GM18502 (cell line): ENCODE measurements at regions not wholly inside any gene's neighbourhood (a gene's known extent, or its start where the extent isn't known, plus 50 kb on each side); places are given as distances from the start of the nearest gene placed in this dataset.
"Not testable (repeated sequence)": the region's sequence is repeated elsewhere in the genome, so short reads cannot be mapped to it uniquely, and the experiment has no call there.

Experiments used
- ATAC-seq: cut with Tn5 transposase; IDR thresholded peaks from one replicate; pipeline ENCODE4 v1.9.1; 2021; ENCODE audit warnings: mild to moderate bottlenecking; ENCODE audit not compliant: unreplicated experiment, poor library complexity

- peak; percentile 26 for ATAC-seq
Observed at GRCh38 chr1:161454865-161455707, 50.2 kb upstream of the FCGR2A start.

- ATAC-seq: peak; percentile 68
Observed at GRCh38 chr1:161453950-161454864, 51.0 kb upstream of the FCGR2A start.

- ATAC-seq: not testable (repeated sequence)
Observed at GRCh38 chr1:161451698-161452348, 53.4 kb upstream of the FCGR2A start.

GRCh38 chr1:161447760-161448332 lies 57.4 kb upstream of the FCGR2A start:
- peak; percentile 21 for ATAC-seq

- peak; percentile 51 for ATAC-seq
Observed at GRCh38 chr1:161447040-161447759, 58.1 kb upstream of the FCGR2A start.

GRCh38 chr1:161444725-161445124 lies 60.5 kb upstream of the FCGR2A start:
- ATAC-seq: not testable (repeated sequence)

- not testable (repeated sequence) for ATAC-seq
Observed at GRCh38 chr1:161444255-161444654, 61.0 kb upstream of the FCGR2A start.

- ATAC-seq: peak; percentile 42
Observed at GRCh38 chr1:161440312-161440894, 64.9 kb upstream of the FCGR2A start.

- ATAC-seq: no peak
Observed at GRCh38 chr1:161439280-161440232, 65.7 kb upstream of the FCGR2A start.

- not testable (repeated sequence) for ATAC-seq
Observed at GRCh38 chr1:161433191-161433590, 65.5 kb upstream of the CFAP126 start.

- no peak for ATAC-seq
Observed at GRCh38 chr1:161432091-161432490, 64.4 kb upstream of the CFAP126 start.

GRCh38 chr1:161427733-161428516 lies 60.2 kb upstream of the CFAP126 start:
- peak; percentile 67 for ATAC-seq

- ATAC-seq: not testable (repeated sequence)
Observed at GRCh38 chr1:161422914-161423313, 55.2 kb upstream of the CFAP126 start.

GRCh38 chr1:161421456-161421855 lies 53.8 kb upstream of the CFAP126 start:
- ATAC-seq: peak; percentile 39

- ATAC-seq: no peak
Observed at GRCh38 chr1:161420763-161421455, 53.2 kb upstream of the CFAP126 start.

GRCh38 chr1:161417536-161417935 lies 49.9 kb upstream of the CFAP126 start:
- ATAC-seq: not testable (repeated sequence)
